Fibroblast of lung (primary cell): ENCODE measurements at regions not wholly inside any gene's neighbourhood (a gene's known extent, or its start where the extent isn't known, plus 50 kb on each side); places are given as distances from the start of the nearest gene placed in this dataset.

Source experiments
- DNase-seq, 2 donors: peaks; one replicate each; pipeline versions ENCODE4 v3.0.0 to v3.0.0-alpha.2; 2010; ENCODE audit warnings: low read depth in 2 of 2
- H2AFZ ChIP-seq: 2 replicates; pipeline ENCODE4 v1.5.1; 2012; ENCODE audit warnings: low read length, control low read depth, inconsistent platforms
- H3K27ac ChIP-seq: 2 replicates; pipeline ENCODE4 v1.5.1; 2011; ENCODE audit warnings: low read length, control low read depth; ENCODE audit not compliant: insufficient read depth
- H3K27me3 ChIP-seq: 2 replicates; pipeline ENCODE4 v1.5.1; 2011; ENCODE audit warnings: mild to moderate bottlenecking, low read length; ENCODE audit not compliant: control insufficient read depth, insufficient read depth
- H3K36me3 ChIP-seq: 2 replicates; pipeline ENCODE4 v1.5.1; 2011; ENCODE audit warnings: low read length; ENCODE audit not compliant: control insufficient read depth, insufficient read depth
- H3K4me1 ChIP-seq: 2 replicates; pipeline ENCODE4 v1.5.1; 2011; ENCODE audit warnings: low read length; ENCODE audit not compliant: control insufficient read depth, insufficient read depth; ENCODE audit errors: extremely low read depth
- H3K4me2 ChIP-seq: 2 replicates; pipeline ENCODE4 v1.5.1; 2011; ENCODE audit warnings: low read length, control low read depth; ENCODE audit not compliant: insufficient read depth; ENCODE audit errors: extremely low read depth
- H3K4me3 ChIP-seq, 4 experiments: fragments of 200-600 bp in 1 of 4; sonication (generic) in 1 of 4; replicated peaks in 1 of 4; 2 replicates each; pipeline ENCODE4 v1.5.1; 2011 to 2016; ENCODE audit warnings: low read length in 4 of 4, low read depth in 3 of 4, mild to moderate bottlenecking in 3 of 4, control low read depth in 2 of 4, inconsistent platforms in 1 of 4, mixed read lengths in 1 of 4; ENCODE audit not compliant: insufficient read depth in 1 of 4; ENCODE audit errors: control extremely low read depth in 1 of 4
- H3K79me2 ChIP-seq: 2 replicates; pipeline ENCODE4 v1.5.1; 2012; ENCODE audit warnings: mild to moderate bottlenecking, low read length, inconsistent platforms; ENCODE audit not compliant: control insufficient read depth, insufficient read depth
- H3K9ac ChIP-seq: 2 replicates; pipeline ENCODE4 v1.5.1; 2011; ENCODE audit warnings: mild to moderate bottlenecking, low read length, control low read depth; ENCODE audit not compliant: insufficient read depth
- H3K9me3 ChIP-seq: 2 replicates; pipeline ENCODE4 v1.5.1; 2012; ENCODE audit warnings: low read depth, low read length; ENCODE audit not compliant: control insufficient read depth, insufficient read depth
- H4K20me1 ChIP-seq: 2 replicates; pipeline ENCODE4 v1.5.1; 2011; ENCODE audit warnings: low read length; ENCODE audit not compliant: control insufficient read depth, insufficient read depth; ENCODE audit errors: extremely low read depth
- EZH2 ChIP-seq: IDR thresholded peaks from 2 replicates; pipeline ENCODE4 v1.5.1; 2012; ENCODE audit warnings: low read length, control low read depth, mild to moderate bottlenecking; ENCODE audit errors: missing control alignments
- TF ChIP-seq, protein P1 (sequence below), 2 donors: IDR thresholded peaks in 1 of 2; conservative IDR thresholded peaks in 1 of 2; 1 replicate in 1 of 2; 2 replicates in 1 of 2; pipeline ENCODE4 v1.5.1; 2011 to 2012; ENCODE audit warnings: low read length in 2 of 2, control low read depth in 1 of 2, inconsistent platforms in 1 of 2, low read depth in 1 of 2, mild to moderate bottlenecking in 1 of 2

DNA sequence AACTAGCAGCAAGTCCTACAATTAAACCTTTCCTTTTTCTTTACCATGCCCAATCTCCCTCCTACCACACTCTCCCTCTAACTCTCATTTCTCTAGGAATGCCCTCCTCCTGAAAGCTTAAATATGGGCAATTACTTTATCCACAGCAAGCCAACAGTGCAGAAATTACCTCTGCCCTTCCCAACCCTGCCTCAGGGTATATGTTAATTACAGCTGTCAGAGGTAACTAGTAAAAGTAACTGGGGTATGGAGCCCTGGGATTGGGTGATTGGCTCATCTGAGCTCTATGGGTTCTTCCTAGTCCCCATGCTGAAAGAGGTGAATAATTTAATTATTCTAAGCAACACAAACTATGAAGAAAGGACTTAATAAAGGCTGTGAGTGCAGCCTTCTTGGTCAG is 478.9 kb upstream of the NMUR2 start:
- TF ChIP-seq, protein P1, sequence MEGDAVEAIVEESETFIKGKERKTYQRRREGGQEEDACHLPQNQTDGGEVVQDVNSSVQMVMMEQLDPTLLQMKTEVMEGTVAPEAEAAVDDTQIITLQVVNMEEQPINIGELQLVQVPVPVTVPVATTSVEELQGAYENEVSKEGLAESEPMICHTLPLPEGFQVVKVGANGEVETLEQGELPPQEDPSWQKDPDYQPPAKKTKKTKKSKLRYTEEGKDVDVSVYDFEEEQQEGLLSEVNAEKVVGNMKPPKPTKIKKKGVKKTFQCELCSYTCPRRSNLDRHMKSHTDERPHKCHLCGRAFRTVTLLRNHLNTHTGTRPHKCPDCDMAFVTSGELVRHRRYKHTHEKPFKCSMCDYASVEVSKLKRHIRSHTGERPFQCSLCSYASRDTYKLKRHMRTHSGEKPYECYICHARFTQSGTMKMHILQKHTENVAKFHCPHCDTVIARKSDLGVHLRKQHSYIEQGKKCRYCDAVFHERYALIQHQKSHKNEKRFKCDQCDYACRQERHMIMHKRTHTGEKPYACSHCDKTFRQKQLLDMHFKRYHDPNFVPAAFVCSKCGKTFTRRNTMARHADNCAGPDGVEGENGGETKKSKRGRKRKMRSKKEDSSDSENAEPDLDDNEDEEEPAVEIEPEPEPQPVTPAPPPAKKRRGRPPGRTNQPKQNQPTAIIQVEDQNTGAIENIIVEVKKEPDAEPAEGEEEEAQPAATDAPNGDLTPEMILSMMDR (conservative IDR thresholded peaks at IDR 0.05 in 1 of 2, IDR thresholded peaks at IDR 0.05 in 1 of 2; ENCODE audit: low read depth in 1 of 2, low read length in 2 of 2): no peak
- TF ChIP-seq EZH2: no peak
- Histone ChIP-seq H3K4me3 (no peak overlapping the region), H4K20me1 (no peaks in the 10 kb centered on the region), H2AFZ (no peak overlapping the region), H3K9ac (no peak overlapping the region), H3K27me3 (no peaks in the 10 kb centered on the region), H3K79me2 (no peaks in the 10 kb centered on the region), H3K9me3 (no peaks in the 10 kb centered on the region), H3K4me1 (no peaks in the 10 kb centered on the region), H3K36me3 (no peaks in the 10 kb centered on the region), H3K27ac (no peak overlapping the region), H3K4me2 (no peak overlapping the region)
- DNase-seq: no peak

DNA sequence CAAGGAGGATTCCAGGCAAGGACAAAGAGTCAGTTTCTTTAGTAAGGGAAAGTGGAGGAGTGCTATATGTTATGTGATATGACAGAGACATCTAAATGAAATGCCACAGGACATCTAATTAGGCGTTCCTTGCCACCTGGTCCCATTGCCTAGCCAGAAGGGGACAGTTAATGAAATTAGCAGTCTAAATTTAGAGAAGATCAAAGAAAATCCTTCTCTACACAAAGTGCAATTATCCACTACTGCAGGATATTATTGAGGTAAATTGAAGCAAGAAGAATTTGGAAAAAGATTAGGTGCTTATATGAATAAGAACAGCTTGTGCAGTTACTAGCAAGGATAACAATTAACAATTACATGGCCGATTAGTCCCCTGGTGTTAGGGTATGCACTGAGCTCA is 495.3 kb upstream of the NMUR2 start:
- no peaks in the 10 kb centered on the region for H3K79me2 ChIP-seq
- no peak overlapping the region for H3K4me3 ChIP-seq
- H3K9ac ChIP-seq: no peak overlapping the region
- H3K4me1 ChIP-seq: no peaks in the 10 kb centered on the region
- H3K36me3 ChIP-seq: no peaks in the 10 kb centered on the region
- H3K4me2 ChIP-seq: no peak overlapping the region
- H4K20me1 ChIP-seq: no peaks in the 10 kb centered on the region
- no peak overlapping the region for H3K27ac ChIP-seq
- H3K27me3 ChIP-seq: no peaks in the 10 kb centered on the region
- TF ChIP-seq EZH2: no peak
- TF ChIP-seq, protein P1 (conservative IDR thresholded peaks at IDR 0.05 in 1 of 2, IDR thresholded peaks at IDR 0.05 in 1 of 2; ENCODE audit: low read depth in 1 of 2, low read length in 2 of 2): no peak
- H3K9me3 ChIP-seq: no peaks in the 10 kb centered on the region
- H2AFZ ChIP-seq: no peak overlapping the region
- no peak for DNase-seq

DNA sequence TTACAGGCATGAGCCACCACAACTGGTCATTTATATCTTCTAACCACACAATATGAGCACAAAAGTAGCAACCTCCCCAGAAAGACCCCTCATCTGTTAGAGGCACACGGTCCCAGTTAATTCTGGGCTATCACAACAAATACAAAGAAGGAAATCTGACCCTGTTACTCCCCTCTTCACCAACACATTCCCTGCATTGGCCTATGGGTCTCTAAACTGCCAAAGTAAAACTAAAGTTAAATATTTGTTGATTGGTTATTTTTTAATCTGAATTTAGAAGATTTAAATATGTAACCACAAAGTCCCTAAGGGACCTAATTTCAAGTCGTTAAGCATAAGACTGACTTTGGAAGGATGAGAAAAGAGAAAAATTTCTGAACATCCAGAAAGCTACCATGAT is 496.7 kb upstream of the NMUR2 start:
- H3K27me3 ChIP-seq: no peaks in the 10 kb centered on the region
- H3K79me2 ChIP-seq: no peaks in the 10 kb centered on the region
- no peak for DNase-seq
- no peak overlapping the region for H3K4me2 ChIP-seq
- no peak overlapping the region for H2AFZ ChIP-seq
- no peak overlapping the region for H3K27ac ChIP-seq
- H3K9ac ChIP-seq: no peak overlapping the region
- no peak for TF ChIP-seq EZH2
- TF ChIP-seq, protein P1 (conservative IDR thresholded peaks at IDR 0.05 in 1 of 2, IDR thresholded peaks at IDR 0.05 in 1 of 2; ENCODE audit: low read depth in 1 of 2, low read length in 2 of 2): no peak
- no peak overlapping the region for H3K4me3 ChIP-seq
- H3K4me1 ChIP-seq: no peaks in the 10 kb centered on the region
- H3K9me3 ChIP-seq: no peaks in the 10 kb centered on the region
- H3K36me3 ChIP-seq: no peaks in the 10 kb centered on the region
- H4K20me1 ChIP-seq: no peaks in the 10 kb centered on the region
